Fibroblast of the aortic adventitia (primary cell): ENCODE measurements at regions not wholly inside any gene's neighbourhood (a gene's known extent, or its start where the extent isn't known, plus 50 kb on each side); places are given as distances from the start of the nearest gene placed in this dataset.

Source experiments
- DNase-seq: peaks from one replicate; pipeline ENCODE4 v3.0.0-alpha.2; 2010; ENCODE audit warnings: low read depth
- H3K4me3 ChIP-seq: 2 replicates; pipeline ENCODE4 v1.5.1; 2011; ENCODE audit warnings: low read depth, mild to moderate bottlenecking, control low read depth, low read length, moderate library complexity
- TF ChIP-seq, protein P1 (sequence below): IDR thresholded peaks from 2 replicates; pipeline ENCODE4 v1.5.1; 2011; ENCODE audit warnings: mild to moderate bottlenecking, low read length, control low read depth, inconsistent platforms; ENCODE audit not compliant: insufficient read depth

DNA sequence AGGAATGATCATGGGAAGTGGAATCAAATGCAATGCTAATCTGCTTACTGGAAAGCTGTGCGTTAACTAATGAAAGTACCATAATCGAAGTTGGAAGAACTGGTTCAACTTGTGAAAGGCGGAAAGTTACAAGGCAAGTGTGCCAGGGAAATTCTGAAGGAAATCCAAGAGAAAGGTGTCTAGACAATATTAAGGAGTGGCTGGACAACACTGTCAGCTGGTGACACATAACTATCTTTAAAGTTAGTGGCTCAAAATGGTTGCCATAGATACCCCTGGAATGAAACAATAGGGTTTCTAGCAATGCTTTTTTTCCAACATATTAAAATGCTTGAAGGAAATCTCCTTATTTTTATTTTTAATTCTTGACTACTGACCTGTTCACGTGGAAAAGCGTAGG lies 90.4 kb downstream of the BMP2 start:
- TF ChIP-seq, protein P1, sequence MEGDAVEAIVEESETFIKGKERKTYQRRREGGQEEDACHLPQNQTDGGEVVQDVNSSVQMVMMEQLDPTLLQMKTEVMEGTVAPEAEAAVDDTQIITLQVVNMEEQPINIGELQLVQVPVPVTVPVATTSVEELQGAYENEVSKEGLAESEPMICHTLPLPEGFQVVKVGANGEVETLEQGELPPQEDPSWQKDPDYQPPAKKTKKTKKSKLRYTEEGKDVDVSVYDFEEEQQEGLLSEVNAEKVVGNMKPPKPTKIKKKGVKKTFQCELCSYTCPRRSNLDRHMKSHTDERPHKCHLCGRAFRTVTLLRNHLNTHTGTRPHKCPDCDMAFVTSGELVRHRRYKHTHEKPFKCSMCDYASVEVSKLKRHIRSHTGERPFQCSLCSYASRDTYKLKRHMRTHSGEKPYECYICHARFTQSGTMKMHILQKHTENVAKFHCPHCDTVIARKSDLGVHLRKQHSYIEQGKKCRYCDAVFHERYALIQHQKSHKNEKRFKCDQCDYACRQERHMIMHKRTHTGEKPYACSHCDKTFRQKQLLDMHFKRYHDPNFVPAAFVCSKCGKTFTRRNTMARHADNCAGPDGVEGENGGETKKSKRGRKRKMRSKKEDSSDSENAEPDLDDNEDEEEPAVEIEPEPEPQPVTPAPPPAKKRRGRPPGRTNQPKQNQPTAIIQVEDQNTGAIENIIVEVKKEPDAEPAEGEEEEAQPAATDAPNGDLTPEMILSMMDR, result no peak
- no peak overlapping the region for H3K4me3 ChIP-seq
- no peak for DNase-seq

DNA sequence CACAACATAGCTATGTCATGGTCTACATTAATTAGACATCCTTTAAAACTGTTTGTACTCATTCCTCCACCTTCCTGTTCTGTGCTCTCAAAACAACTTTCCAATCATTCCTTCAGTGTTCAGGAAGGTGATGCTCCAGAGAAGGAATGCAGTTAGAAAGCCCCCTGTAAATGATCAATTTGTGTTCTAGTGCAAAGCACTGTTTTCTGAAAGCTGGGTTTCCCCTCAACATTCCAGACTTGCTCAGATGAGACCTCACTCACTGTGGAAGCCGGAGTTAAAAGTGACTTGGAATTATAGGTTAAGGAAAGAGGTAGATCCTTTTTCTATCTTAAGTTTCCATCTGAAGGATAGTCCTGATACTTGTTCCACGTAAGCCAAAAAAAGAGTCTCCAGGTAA lies 95.9 kb downstream of the BMP2 start:
- no peak for DNase-seq
- H3K4me3 ChIP-seq, result no peak overlapping the region
- TF ChIP-seq, protein P1, result no peak

DNA sequence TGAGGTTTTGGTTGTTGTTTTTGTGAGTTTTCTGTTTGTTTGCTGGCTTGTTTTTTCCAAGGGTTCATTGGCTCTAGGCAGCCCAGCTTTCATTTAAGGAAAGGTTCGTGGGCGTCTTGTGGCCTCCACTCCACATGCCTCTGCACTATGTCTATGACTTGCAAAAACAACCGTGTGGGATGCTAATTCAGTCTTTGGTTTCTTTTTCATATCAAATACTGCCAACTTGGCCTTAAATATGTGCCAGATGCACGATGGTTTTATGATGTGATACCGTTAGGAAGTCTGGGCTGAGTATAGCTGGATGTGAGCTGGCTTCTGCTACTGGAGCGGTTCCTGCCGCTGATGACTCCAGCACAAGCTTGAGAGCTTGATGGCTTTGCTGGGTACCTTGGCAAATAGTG lies 96.3 kb downstream of the BMP2 start:
- peak; percentile 4 for DNase-seq
- H3K4me3 ChIP-seq, result no peak overlapping the region
- TF ChIP-seq, protein P1, result no peak

DNA sequence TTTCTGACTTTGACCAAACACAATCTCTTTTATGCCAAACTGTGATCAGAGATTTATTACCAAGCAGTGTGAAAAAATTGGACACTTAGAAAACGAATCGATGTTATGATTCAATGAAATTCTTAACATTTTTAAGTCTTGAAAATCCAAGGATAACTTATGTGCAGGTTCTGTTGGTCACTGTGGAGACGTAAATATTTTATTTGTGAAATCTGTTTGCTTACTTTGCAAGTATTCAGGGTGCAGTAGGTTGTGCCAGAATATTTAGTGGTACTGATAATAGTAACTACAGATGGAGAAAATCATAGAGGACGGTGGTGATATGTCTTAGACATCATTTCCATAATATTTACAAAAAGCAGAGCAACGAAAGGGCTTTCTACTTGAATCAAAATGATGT lies 97.3 kb downstream of the BMP2 start:
- DNase-seq, result no peak
- H3K4me3 ChIP-seq, result no peak overlapping the region
- TF ChIP-seq, protein P1, result no peak

DNA sequence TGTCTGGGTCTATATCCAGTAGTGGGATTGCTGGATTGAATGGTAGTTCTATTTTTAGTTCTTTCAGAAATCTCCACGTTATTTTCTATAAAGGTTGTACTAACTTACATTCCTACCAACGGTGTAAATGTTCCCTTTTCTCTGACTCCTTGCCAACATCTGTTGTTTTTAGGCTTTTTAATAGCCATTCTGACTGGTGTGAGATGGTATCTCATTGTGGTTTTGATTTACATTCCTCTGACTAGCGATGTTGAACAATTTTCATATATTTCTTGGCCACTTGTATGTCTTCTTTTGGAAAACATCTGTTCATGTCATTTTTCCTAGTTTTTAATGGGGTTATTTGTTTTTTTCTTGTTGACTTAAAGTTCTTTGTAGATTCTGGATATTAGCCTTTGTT lies 99.3 kb downstream of the BMP2 start:
- no peak overlapping the region for H3K4me3 ChIP-seq
- TF ChIP-seq, protein P1, result no peak
- DNase-seq, result no peak

DNA sequence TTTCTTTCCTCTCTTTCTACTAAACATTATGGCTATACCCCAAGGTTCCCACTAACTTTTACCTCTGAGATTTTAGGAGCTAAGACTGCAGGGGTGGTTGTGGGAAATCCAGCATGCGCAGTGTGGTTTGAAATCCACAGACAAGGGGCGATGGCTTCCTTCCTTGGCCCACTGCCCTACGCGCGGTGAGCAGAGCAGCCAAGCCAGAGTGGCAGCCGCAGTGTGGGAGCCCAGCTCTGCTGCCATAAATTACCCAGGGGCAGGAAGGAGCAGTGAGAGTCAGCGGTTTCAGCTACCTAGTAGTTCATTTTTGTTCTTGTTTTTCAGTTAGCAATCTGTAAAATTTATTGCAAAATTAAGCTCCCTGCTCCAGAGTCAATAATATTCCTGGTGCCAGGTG lies 101.4 kb downstream of the BMP2 start:
- TF ChIP-seq, protein P1, result no peak
- no peak for DNase-seq
- H3K4me3 ChIP-seq, result no peak overlapping the region

DNA sequence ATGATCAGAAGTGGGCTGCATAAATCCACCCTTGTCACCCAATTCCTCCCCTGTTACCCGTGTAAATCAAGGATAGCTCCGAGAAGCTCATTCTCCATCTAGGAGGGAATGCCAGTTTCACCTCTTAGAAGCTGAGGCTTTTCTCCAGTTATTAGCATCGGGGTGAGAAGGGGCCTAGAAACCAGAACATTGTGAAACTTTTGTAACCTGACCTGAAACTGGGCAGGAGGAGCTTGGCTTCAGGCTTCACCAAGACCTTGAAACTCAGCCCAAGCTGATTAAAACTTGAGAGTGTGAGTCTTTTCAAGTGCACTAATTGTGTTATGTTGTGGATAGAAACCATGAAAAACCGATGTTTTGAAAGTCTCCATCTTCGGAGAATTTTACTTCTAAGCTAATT lies 103.1 kb downstream of the BMP2 start:
- no peak for DNase-seq
- no peak overlapping the region for H3K4me3 ChIP-seq
- TF ChIP-seq, protein P1, result no peak
